ENCODE measurements at regions not wholly inside any gene's neighbourhood (a gene's known extent, or its start where the extent isn't known, plus 50 kb on each side); places are given as distances from the start of the nearest gene placed in this dataset.
"Not testable (repeated sequence)": the region's sequence is repeated elsewhere in the genome, so short reads cannot be mapped to it uniquely, and the experiment has no call there.

GRCh38 chr12:9404469-9405260 lies 196.5 kb upstream of the PZP start:
- CTCF ChIA-PET, result no interaction called here
- BruUV-seq (replicated peaks), result no TSS peak
- no peak overlapping the region for H3K4me3 Mint-ChIP-seq (ENCODE audit: low read depth, unreplicated experiment)
- H3K27me3 Mint-ChIP-seq (ENCODE audit: unreplicated experiment), result no peaks in the 10 kb centered on the region
- intact Hi-C loops (cut with micrococcal nuclease; ENCODE audit: unreplicated experiment), result no loop called here
- TF ChIP-seq, protein P1, sequence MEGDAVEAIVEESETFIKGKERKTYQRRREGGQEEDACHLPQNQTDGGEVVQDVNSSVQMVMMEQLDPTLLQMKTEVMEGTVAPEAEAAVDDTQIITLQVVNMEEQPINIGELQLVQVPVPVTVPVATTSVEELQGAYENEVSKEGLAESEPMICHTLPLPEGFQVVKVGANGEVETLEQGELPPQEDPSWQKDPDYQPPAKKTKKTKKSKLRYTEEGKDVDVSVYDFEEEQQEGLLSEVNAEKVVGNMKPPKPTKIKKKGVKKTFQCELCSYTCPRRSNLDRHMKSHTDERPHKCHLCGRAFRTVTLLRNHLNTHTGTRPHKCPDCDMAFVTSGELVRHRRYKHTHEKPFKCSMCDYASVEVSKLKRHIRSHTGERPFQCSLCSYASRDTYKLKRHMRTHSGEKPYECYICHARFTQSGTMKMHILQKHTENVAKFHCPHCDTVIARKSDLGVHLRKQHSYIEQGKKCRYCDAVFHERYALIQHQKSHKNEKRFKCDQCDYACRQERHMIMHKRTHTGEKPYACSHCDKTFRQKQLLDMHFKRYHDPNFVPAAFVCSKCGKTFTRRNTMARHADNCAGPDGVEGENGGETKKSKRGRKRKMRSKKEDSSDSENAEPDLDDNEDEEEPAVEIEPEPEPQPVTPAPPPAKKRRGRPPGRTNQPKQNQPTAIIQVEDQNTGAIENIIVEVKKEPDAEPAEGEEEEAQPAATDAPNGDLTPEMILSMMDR (IDR thresholded peaks at IDR 0.05; ENCODE audit: unreplicated experiment), result no peak
- DNase-seq, result no peak
- no peaks in the 10 kb centered on the region for H3K4me1 Mint-ChIP-seq (ENCODE audit: low read depth, unreplicated experiment)
- no peak overlapping the region for H3K27ac Mint-ChIP-seq (ENCODE audit: unreplicated experiment)
- H3K9me3 Mint-ChIP-seq (ENCODE audit: low read depth, unreplicated experiment), result no peaks in the 10 kb centered on the region
- no peaks in the 10 kb centered on the region for H3K36me3 Mint-ChIP-seq (ENCODE audit: insufficient read depth, unreplicated experiment)

- H3K36me3 Mint-ChIP-seq (ENCODE audit: insufficient read depth, unreplicated experiment), result no peaks in the 10 kb centered on the region
- TF ChIP-seq, protein P1 (IDR thresholded peaks at IDR 0.05; ENCODE audit: unreplicated experiment), result no peak
- CTCF ChIA-PET, result no interaction called here
- H3K4me3 Mint-ChIP-seq (ENCODE audit: low read depth, unreplicated experiment), result no peak overlapping the region
- H3K27me3 Mint-ChIP-seq (ENCODE audit: unreplicated experiment), result no peaks in the 10 kb centered on the region
- intact Hi-C loops (cut with micrococcal nuclease; ENCODE audit: unreplicated experiment), result no loop called here
- no peaks in the 10 kb centered on the region for H3K9me3 Mint-ChIP-seq (ENCODE audit: low read depth, unreplicated experiment)
- no peak overlapping the region for H3K27ac Mint-ChIP-seq (ENCODE audit: unreplicated experiment)
- no TSS peak for BruUV-seq (replicated peaks)
- no peaks in the 10 kb centered on the region for H3K4me1 Mint-ChIP-seq (ENCODE audit: low read depth, unreplicated experiment)
- DNase-seq, result no peak
Measured at GRCh38 chr12:9404031-9404430, 195.8 kb upstream of the PZP start.

GRCh38 chr12:9402432-9403040 lies 194.3 kb upstream of the PZP start:
- H3K9me3 Mint-ChIP-seq (ENCODE audit: low read depth, unreplicated experiment); CTCF ChIA-PET; H3K27me3 Mint-ChIP-seq (ENCODE audit: unreplicated experiment); intact Hi-C loops (cut with micrococcal nuclease; ENCODE audit: unreplicated experiment); H3K27ac Mint-ChIP-seq (ENCODE audit: unreplicated experiment); H3K4me1 Mint-ChIP-seq (ENCODE audit: low read depth, unreplicated experiment); H3K36me3 Mint-ChIP-seq (ENCODE audit: insufficient read depth, unreplicated experiment); BruUV-seq (replicated peaks); DNase-seq; H3K4me3 Mint-ChIP-seq (ENCODE audit: low read depth, unreplicated experiment): not testable (repeated sequence)

- H3K27me3 Mint-ChIP-seq (ENCODE audit: unreplicated experiment); H3K9me3 Mint-ChIP-seq (ENCODE audit: low read depth, unreplicated experiment); DNase-seq; intact Hi-C loops (cut with micrococcal nuclease; ENCODE audit: unreplicated experiment); CTCF ChIA-PET; H3K36me3 Mint-ChIP-seq (ENCODE audit: insufficient read depth, unreplicated experiment); BruUV-seq (replicated peaks); H3K4me3 Mint-ChIP-seq (ENCODE audit: low read depth, unreplicated experiment); H3K4me1 Mint-ChIP-seq (ENCODE audit: low read depth, unreplicated experiment); H3K27ac Mint-ChIP-seq (ENCODE audit: unreplicated experiment): not testable (repeated sequence)
Measured at GRCh38 chr12:9396367-9396766, 188.2 kb upstream of the PZP start.

- H3K4me3 Mint-ChIP-seq (ENCODE audit: low read depth, unreplicated experiment); H3K4me1 Mint-ChIP-seq (ENCODE audit: low read depth, unreplicated experiment); CTCF ChIA-PET; H3K27me3 Mint-ChIP-seq (ENCODE audit: unreplicated experiment); DNase-seq; H3K36me3 Mint-ChIP-seq (ENCODE audit: insufficient read depth, unreplicated experiment); H3K9me3 Mint-ChIP-seq (ENCODE audit: low read depth, unreplicated experiment); intact Hi-C loops (cut with micrococcal nuclease; ENCODE audit: unreplicated experiment); BruUV-seq (replicated peaks); H3K27ac Mint-ChIP-seq (ENCODE audit: unreplicated experiment): not testable (repeated sequence)
Measured at GRCh38 chr12:9395220-9395619, 187.0 kb upstream of the PZP start.

- DNase-seq, result no peak
- no TSS peak for BruUV-seq (replicated peaks)
- TF ChIP-seq, protein P1 (IDR thresholded peaks at IDR 0.05; ENCODE audit: unreplicated experiment), result no peak
- H3K4me3 Mint-ChIP-seq (ENCODE audit: low read depth, unreplicated experiment), result no peak overlapping the region
- H3K27ac Mint-ChIP-seq (ENCODE audit: unreplicated experiment), result no peak overlapping the region
- no peaks in the 10 kb centered on the region for H3K36me3 Mint-ChIP-seq (ENCODE audit: insufficient read depth, unreplicated experiment)
- intact Hi-C loops (cut with micrococcal nuclease; ENCODE audit: unreplicated experiment), result no loop called here
- CTCF ChIA-PET, result no interaction called here
- no peaks in the 10 kb centered on the region for H3K27me3 Mint-ChIP-seq (ENCODE audit: unreplicated experiment)
- no peaks in the 10 kb centered on the region for H3K4me1 Mint-ChIP-seq (ENCODE audit: low read depth, unreplicated experiment)
- H3K9me3 Mint-ChIP-seq (ENCODE audit: low read depth, unreplicated experiment), result no peaks in the 10 kb centered on the region
Measured at GRCh38 chr12:9392842-9393241, 184.6 kb upstream of the PZP start.

Measured in Calu3 (cell line).